Amniotic stem cell (primary cell): ENCODE measurements at regions not wholly inside any gene's neighbourhood (a gene's known extent, or its start where the extent isn't known, plus 50 kb on each side); places are given as distances from the start of the nearest gene placed in this dataset.
"Not testable (repeated sequence)": the region's sequence is repeated elsewhere in the genome, so short reads cannot be mapped to it uniquely, and the experiment has no call there.

Experiments used
- DNase-seq: peaks from one replicate; lab custom pipeline; 2025; lab: John Stamatoyannopoulos, UW

DNA sequence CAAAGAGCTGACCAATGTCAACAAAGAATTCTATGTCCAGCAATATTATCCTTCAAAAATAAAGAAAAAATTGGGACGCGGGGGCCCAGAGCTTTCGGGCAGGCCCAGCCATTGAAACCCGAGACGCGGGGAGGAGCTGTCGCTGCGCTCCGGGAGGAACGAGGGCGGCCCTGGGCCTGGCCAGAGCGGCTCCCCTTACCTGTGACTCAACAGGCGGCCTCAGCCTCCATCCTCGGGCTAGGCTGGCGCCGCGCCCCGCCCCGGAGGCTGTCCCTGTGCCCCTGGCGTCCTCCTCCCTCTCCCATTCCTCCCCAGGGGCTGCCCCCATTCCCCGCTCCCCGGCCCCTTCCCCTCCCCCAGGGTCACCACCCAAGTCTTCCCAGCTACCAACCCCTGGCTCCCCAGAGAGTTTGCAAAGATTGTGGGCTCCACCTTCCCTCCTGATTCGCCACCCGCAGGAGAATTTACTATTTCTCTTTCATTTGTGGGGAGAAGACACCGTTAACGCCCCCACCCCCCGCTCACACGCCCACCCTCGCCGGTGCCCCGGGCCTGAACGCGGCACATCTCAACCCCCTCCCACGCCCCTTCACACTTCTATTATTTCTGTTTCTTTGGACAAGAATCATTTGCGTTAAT, 127.9 kb downstream of the ARRDC4 start:
- DNase-seq: not testable (repeated sequence)

DNA sequence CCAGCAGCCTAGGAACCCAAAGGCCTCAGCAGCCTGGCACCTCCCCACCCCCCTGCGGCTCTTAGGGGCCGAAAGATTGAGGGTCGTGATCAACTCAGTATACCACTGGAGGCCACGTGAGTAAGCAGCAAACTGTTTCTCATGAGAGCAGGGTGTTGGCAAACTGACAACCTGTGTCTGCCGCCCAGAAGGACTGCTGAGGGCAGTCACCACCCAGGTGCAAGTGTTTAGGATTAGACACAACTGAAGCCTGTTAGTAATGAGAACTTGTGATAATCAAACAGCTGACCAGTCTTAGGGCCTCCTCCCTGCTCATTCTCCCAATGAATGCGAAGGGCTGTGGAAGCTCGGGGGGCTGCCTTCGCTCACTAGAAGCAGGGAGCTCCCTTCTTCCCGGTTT, 128.8 kb downstream of the ARRDC4 start:
- DNase-seq: not testable (repeated sequence)

DNA sequence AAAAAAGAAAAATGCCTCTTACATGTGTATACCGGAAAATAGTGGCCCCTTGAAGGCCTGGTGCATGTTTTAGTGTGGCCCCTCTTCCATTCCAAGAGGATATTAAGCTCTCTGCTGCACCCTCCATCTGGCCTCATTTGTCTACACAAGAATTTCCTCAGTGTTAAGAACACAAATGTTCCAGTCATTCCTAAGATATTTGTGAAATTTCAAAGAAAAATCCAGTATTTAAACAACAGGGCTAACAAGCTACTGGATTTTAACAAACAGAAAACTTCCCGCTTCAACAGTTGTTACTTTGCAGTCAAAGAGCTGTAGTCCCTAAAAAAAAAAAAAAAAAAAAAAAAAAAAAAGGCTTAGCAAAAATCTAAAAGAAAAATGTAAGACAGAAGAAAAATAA, 137.5 kb downstream of the ARRDC4 start:
- not testable (repeated sequence) for DNase-seq

DNA sequence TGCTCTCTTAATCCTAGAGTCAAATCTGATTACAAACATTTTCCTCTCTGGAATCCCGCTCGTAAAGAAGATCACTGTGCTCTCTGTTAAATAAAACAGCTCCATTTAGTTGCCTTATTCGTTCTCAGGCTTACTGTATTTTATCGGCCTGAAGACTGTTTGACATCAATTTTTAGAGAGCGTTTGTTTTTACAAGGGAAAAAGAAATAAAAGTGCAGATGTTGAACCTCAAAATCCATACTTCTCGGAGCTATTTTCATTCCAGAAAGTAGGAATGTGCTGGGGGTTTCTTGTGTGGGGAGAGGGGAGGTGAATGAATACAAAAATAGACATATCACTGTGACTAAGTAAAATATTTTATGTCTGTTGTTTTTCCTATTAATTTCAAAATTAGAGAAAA, 140.1 kb downstream of the ARRDC4 start:
- DNase-seq: not testable (repeated sequence)

DNA sequence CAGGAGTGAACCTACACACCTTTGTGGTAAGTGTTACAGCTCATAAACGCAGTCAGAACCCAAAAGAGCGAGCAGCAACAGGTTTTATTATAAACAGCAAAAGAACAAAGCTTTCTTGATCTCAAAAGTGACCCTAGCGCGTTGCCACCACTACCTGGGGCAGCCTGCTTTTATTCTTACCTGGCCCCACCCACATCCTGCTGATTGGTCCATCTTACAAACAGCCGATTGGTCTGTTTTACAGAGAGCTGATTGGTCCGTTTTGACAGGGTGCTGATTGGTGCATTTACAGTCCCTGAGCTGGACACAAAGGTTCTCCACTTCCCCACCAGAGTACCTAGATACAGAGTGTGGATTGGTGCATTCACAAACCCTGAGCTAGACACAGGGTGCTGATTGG, 143.1 kb downstream of the ARRDC4 start:
- no peak for DNase-seq

DNA sequence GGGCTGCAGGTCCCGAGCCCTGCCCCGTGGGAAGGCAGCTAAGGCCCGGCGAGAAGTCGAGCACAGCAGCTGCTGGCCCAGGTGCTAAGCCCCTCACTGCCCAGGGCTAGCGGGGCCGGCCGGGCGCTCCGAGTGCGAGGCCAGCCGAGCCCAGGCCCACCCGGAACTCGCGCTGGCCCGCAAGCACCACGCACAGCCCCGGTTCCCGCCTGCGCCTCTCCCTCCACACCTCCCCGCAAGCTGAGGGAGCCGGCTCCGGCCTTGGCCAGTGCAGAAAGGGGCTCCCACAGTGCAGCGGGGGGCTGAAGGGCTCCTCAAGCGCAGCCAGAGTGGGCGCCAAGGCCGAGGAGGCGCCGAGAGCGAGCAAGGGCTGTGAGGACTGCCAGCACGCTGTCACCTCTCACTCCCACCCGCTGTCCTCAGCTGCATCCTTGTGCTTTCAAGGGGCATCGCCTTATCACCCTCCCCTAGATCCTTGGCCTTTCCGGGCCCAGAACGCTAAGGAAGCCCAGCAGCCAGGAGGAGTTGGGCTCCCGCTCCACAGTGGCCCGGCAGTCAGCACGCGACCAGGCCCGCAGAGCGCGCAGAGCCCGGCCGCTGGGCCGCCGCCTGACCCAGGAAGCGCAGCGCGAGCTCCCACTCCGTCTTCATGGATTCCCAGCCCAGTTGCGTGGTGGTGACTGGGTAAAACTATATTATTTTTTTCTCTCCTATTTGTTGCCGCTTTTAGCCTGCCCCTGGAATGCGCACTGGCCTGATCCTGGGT, 144.1 kb downstream of the ARRDC4 start:
- not testable (repeated sequence) for DNase-seq

DNA sequence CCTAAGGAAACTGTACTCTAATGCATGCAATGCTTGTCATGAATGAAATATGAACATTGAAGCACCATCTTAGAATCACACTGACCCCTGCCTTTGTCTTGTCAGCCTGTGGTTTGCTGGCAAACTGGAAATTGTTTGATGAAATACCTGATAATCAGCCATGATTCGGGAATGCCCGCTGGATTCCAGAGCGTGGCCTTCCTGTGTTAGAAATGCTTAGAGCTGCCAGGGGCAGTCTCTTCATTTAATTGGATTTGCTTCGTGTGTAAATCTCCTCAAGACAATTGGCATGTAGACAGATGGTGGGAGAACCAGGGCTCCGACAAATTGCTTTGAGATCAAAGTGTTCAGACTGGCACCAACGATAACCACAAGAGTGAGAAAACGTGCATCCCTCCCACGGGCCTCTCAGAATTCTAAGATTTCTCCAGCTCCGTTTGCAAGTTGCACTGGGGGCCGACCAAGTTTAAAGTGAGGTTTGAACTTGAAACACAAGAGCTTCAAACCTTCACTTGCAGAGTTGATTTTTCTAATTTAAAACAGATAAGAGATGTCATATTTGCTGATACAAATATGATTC, 146.2 kb downstream of the ARRDC4 start:
- not testable (repeated sequence) for DNase-seq

DNA sequence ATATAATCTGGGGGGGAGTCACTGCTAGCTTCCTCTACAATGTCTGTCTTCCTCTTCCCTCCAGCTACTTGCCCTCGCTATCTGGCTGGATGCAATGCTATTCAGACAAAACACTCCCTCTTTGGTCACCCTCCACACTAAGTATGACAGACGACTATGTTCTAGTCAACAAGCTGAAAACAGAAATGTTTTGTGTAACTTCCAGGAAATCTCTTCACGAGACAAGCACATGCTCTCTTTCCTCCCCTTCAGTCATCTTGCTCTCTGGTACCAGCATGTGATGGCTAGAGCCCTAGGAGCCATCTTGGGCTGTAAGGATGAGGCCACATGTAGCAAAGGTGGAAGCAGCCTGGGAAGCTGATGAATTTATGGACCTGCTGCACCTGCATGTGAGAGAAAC, 151.3 kb downstream of the ARRDC4 start:
- DNase-seq: no peak

DNA sequence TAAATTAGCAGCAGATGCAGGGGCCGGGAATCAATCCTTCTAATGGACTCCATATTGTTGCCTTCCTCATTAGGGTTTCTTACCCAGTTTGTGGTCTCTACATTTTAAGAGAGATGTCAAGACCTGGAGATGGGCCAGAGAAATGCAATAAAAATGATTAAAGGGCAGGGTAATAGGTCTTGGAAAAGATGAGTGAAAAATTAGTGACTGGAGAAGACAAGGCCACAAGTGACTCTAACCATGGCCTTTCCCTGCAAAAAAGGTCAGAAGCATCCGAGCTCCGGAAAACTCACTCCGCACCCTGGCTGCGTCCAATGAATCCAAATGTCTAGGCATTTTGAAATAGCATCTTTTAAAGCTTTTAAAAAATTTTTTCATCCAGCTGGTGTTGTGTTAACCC, 152.8 kb downstream of the ARRDC4 start:
- DNase-seq: no peak

DNA sequence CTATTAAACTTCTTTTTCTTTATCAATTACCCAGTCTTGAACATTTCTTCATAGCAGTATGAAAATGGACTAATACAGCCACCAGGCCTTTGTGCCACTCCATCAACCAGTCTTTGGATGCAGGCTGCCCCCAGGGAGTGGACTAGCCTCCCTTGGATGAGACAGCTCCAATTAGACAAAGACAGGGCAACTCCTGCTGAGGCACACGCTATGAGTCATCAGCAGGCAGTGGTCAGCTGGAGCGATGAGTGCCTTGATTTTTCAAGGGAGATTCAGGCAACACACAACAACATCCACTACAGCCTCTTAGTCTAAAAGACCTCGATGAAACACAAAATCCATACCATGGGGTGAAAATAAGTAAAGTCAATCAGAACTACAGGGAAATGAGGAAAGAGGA, 160.1 kb downstream of the ARRDC4 start:
- DNase-seq: no peak

DNA sequence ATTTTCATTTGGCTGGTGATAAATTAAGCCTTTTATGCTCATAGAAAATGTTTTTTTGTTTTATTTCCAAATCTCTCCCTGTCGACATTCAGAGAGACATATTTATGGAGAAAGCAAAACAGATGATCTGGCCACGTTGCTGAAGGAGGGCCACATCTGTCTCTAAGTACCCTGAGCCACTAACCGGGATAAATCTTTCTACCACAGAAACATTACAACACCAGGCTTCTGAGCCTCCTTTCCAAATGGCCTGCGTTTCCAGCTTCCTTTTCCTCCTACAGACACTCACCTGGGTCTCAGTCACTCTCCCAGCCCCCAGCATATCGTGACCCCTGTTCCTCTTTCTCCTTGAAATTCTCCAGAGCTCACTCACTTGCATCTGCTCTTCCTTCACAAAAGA, 161.0 kb downstream of the ARRDC4 start:
- DNase-seq: no peak

DNA sequence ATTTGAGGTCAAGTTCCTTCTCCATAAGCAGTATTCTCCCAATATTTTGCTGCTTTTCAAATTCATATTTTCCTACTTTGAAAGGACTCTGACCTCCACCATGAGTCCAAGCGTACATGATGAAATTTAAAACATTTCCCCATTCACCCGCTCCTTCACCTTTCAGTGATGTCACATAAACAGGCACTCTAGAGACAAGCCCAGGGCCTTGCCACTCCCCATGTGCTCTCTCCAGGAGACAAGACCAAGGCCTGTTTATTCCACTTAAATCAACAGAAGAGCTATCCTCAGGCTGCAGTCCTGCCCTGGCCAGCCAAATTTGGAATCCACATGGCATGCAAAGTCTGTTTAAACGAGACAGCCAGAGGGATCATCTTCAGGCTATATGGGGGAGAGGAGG, 161.5 kb downstream of the ARRDC4 start:
- no peak for DNase-seq

DNA sequence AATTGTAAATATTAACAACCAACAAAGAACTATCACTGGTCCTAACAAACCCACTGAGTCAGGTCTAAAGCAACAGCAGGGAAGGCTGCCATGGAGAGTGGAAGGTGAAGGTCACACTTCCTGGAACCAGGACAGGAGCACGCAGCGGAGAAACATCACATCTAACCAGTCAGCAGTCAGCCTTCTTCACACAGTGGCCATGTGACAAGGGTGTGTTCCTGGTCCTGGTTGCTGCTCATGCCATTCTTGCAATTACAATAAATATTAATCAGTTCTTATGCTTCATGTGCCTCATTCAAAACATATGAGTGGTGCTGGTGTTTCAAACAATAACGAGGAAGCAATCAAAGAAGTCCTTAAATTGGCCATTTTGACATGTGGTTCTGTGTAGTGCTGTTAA, 162.8 kb downstream of the ARRDC4 start:
- DNase-seq: no peak

DNA sequence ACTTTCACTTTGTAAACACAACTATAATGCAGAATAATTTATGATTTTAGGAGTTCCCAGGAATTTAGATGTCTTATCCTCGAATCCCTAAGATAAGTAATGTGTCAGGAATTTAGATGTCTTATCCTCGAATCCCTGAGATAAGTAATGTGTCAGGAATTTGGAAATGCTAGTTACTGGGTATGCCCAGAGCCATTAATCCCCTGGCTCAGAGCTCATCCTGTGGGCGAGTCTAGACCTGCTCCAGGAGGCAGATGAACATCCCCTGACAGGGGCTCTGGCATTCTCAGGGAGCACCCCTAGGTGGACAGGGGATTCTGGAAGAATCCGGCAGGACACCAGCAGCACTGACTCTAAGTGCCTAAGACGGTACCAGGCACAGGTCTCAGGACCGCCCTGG, 163.3 kb downstream of the ARRDC4 start:
- DNase-seq: no peak

DNA sequence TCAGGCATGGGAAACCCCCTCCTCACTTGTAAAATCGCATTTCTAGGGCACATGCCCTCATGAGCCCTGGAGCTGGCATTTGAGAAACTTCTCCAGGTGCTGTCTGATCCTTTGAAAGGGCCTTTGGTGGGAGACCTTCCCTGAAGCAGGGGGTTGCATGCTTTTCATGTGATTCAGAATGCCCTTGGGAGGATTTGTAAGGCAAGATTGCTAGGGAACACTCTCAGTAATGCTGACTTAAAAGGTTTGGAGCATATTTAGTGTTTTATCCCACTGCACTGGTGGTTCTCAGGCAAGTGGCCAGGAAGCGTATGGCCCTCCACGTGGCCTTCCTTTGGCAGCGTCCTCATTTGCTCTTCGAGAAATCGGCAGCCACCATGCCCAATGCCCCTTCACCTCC, 164.1 kb downstream of the ARRDC4 start:
- DNase-seq: no peak

DNA sequence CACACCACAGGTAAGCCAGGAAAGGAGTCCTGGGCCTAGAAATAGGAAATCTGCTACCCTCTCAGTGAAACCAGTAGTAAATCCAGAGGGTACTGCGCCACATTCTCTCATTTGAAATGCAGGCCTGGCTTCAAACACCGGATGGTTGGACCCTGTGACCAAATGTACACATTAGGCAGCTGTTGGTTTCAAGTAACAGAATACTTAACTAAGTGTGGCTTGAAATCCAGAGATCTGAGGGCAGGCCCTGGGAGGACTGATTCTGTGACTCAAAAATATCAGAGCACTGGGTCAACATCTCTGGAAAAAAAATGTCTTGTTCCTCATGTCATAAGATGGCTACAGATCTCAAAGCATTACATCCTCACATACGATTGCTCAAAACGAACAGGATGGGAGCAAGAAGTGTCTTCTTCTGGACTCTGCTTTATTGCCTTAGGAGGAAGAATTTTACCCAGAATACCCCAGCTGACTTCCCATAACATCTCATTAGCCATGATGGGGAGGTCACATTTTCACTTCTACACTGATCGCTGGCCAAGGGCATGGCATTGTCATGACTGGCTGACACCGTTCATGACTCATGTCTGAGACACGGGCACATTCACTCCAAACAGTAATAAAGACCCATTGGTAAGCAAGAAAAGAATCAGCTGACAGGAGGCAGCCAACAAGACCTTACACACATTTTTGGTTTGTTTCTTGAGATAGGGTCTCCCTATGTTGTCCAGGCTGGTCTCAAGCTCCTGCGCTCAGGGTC, 166.0 kb downstream of the ARRDC4 start:
- DNase-seq: no peak

DNA sequence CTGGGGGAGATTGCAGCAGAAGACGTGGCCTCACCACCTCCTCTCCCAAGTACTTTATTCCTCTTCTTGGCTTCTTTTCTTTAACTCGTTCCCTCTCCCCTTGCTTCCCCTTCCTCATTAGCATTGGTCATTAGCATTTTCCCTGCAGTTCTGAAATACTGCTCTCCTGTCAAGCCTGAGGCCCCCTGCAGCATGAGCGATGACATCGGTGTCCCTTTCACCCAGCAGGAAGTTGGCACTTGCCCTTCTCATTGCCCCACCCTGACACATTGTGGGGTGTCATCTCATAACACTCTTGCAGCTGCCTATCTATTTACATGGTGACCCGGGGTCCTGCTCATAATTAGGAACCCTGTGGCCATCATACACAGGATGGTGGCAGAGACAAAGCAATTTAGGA, 167.1 kb downstream of the ARRDC4 start:
- no peak for DNase-seq

DNA sequence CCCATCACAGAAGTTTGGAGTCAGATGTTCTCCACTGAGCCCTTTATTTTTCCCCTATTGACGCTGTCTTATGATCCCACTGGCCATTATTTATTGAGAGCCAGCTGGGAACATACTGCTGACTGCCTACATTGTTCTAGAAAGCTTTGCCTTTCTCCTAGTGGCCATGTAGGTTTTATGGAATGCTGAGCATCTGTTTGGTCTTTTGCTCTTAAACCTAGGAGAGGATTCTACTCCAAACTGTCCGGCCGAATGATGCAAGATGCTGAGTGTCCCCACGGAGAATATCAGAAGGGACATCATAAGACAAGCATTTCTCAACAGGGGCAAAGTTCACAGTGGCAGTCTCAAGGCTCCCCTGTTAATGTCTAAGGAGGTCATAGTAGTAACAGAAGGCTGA, 171.4 kb downstream of the ARRDC4 start:
- DNase-seq: no peak

DNA sequence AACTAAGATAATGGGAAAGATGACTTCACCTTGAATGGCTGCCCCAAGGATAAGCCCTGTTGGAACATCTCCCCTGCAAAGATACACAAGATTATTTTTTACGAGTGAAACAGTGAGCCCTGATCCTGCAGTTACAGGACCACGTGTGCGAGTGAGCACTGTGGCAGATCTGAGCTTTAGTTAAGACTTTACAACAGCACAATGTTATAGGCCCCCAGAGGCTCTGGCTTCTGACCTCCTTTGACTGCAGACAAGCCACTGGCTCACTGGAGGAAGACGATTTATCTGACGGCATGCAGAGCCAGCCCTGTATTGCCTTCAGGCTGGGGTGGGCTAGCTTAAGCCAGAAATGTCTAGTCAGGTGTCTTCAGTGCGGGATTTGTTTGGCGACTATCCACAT, 174.4 kb downstream of the ARRDC4 start:
- DNase-seq: no peak

DNA sequence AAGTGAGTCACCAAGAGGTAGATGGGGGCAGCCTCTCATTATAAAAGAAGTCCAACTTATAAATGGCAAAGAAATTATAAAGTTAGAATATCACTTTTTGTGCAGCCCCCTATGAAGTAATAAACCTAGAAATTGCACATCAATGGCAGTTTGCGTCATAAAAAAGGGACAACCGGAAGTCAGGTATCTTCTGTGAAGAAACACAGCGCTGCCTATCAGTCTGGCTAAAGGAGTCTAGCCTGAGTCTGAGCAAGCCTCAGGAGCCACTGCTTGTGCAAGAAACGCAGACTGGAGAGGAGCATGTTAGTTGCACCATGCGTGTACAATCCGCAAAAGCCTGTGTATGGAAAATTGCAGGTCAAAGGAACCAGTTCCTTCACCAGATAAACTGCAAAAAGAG, 178.4 kb downstream of the ARRDC4 start:
- no peak for DNase-seq

DNA sequence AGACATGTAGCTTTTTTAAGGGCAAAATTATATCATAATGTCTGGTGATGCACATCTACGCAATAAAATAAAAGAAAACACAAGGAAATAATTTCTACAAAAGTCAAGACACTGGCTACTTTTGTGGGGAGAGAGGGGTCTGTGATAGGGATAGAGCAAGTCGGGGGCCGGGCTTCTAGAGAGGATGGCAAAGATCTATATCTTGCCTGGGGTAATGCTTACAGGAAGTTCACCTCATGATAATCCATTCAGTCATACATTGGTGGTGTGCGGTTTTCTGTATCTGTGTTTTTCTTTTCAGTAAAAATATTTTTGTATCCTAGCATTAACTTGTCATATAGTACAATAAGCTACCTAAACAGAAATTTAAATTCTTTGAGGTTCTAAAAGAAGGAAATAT, 178.8 kb downstream of the ARRDC4 start:
- DNase-seq: no peak

DNA sequence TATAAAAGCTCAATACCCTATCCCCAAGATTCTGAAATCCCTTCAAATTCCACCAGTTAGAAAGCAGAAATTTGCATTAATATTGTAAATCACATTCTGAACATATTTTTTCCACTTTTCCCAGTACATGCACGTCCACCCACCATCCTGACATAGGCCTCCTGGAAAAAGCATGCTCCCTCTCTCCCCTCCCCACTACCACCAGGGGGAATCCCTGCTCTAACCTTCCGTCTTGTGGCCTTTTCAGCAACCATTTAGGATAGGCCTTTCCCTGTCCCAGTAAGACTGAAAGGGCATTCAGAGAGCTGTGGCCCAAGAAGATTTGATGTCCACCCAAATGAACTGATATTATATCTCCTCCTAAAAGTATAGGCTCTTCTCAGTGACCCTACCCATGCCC, 182.1 kb downstream of the ARRDC4 start:
- no peak for DNase-seq

DNA sequence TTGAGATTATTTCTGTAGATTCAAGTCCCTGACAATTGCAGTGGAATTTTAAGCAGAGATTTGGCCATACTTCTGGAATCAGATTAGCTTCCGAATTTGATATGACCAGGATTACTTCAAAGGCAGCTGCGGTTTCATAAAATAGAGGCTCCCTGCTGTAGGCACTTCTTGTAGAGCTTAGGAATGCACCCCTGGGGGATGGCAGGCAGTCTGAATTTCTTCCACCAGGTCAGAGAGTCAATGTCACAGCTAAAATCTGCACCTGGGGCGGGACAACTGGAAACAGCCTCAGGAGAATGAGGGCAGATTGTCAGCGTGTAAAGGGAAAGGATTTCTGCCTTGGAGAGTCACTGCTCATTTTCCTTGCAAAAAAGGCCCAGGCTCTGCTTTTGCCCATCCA, 182.6 kb downstream of the ARRDC4 start:
- DNase-seq: no peak
